Activated CD8-positive, alpha-beta T cell treated with anti-CD3 and anti-CD28 coated beads for 36 hours (primary cell): ENCODE measurements at regions not wholly inside any gene's neighbourhood (a gene's known extent, or its start where the extent isn't known, plus 50 kb on each side); places are given as distances from the start of the nearest gene placed in this dataset.

Experiments
- ATAC-seq: fragments of 200-7000 bp; cut with Tn5 transposase; one replicate; pipeline ENCODE4 v1.10.0; 2021; ENCODE audit warnings: mild to moderate bottlenecking, moderate library complexity
- CTCF ChIA-PET: fragments of 350-600 bp; sonication (Branson Sonifier 250); formaldehyde crosslinking; loops from one replicate; lab custom pipeline; 2021; ENCODE audit warnings: antibody characterized with exemption; lab: Charles Lee
- POLR2A ChIA-PET: fragments of 350-600 bp; sonication (Branson Sonifier 250); formaldehyde crosslinking; loops from one replicate; lab custom pipeline; 2021; ENCODE audit warnings: antibody characterized with exemption; lab: Charles Lee
- DNase-seq: peaks from one replicate; pipeline ENCODE4 v3.0.0-alpha.2; 2020
- H3K27ac Mint-ChIP-seq: one replicate; pipeline ENCODE4 v1.8.0; 2021; ENCODE audit warnings: mild to moderate bottlenecking, mixed read lengths
- H3K27me3 Mint-ChIP-seq: one replicate; pipeline ENCODE4 v1.8.0; 2021; ENCODE audit warnings: mixed read lengths
- H3K36me3 Mint-ChIP-seq: one replicate; pipeline ENCODE4 v1.8.0; 2021; ENCODE audit warnings: low read depth, mixed read lengths
- H3K4me1 Mint-ChIP-seq: one replicate; pipeline ENCODE4 v1.8.0; 2021; ENCODE audit warnings: low read depth, mixed read lengths
- H3K4me3 Mint-ChIP-seq: one replicate; pipeline ENCODE4 v1.8.0; 2021; ENCODE audit warnings: mild to moderate bottlenecking, moderate library complexity, mixed read lengths
- H3K9me3 Mint-ChIP-seq: one replicate; pipeline ENCODE4 v1.8.0; 2021; ENCODE audit warnings: mixed read lengths
- intact Hi-C: fragments of 100-400 bp; cut with micrococcal nuclease; formaldehyde crosslinking; loops from one replicate; pipeline ENCODE4 v1.10.0; 2022
- TF ChIP-seq, protein P1 (sequence below): fragments of 200-600 bp; IDR thresholded peaks from one replicate; pipeline ENCODE4 v1.8.0; 2022; ENCODE audit warnings: antibody characterized with exemption, mild to moderate bottlenecking

DNA sequence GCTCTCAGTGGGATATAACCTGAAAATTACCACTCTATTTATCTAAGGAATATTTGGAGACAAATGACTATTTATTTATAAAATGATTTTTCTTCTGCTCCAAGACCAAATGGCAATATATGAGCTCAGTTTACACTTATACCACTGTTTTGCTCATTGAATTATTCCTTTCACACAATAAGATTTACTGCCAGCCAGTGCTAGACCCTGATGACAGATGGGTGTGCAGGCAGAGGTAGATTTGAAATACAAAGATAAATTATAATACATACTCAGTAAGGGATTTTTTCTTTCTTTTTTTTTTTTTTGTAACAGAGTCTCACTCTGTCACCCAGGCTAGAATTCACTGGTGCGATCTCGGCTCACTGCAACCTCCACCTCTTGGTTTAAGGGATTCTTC lies 980.3 kb downstream of the EPHA3 start:
- ChIA-PET POLR2A (no interaction called here), CTCF (no interaction called here)
- no peak overlapping the region for H3K4me3 Mint-ChIP-seq
- H3K4me1 Mint-ChIP-seq = no peaks in the 10 kb centered on the region
- H3K27ac Mint-ChIP-seq = no peak overlapping the region
- H3K9me3 Mint-ChIP-seq = peaks cover 2% of the 10 kb centered on the region
- TF ChIP-seq, protein P1, sequence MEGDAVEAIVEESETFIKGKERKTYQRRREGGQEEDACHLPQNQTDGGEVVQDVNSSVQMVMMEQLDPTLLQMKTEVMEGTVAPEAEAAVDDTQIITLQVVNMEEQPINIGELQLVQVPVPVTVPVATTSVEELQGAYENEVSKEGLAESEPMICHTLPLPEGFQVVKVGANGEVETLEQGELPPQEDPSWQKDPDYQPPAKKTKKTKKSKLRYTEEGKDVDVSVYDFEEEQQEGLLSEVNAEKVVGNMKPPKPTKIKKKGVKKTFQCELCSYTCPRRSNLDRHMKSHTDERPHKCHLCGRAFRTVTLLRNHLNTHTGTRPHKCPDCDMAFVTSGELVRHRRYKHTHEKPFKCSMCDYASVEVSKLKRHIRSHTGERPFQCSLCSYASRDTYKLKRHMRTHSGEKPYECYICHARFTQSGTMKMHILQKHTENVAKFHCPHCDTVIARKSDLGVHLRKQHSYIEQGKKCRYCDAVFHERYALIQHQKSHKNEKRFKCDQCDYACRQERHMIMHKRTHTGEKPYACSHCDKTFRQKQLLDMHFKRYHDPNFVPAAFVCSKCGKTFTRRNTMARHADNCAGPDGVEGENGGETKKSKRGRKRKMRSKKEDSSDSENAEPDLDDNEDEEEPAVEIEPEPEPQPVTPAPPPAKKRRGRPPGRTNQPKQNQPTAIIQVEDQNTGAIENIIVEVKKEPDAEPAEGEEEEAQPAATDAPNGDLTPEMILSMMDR = no peak
- no peaks in the 10 kb centered on the region for H3K36me3 Mint-ChIP-seq
- intact Hi-C loops = no loop called here
- no peak for DNase-seq
- H3K27me3 Mint-ChIP-seq = no peaks in the 10 kb centered on the region
- no peak for ATAC-seq

DNA sequence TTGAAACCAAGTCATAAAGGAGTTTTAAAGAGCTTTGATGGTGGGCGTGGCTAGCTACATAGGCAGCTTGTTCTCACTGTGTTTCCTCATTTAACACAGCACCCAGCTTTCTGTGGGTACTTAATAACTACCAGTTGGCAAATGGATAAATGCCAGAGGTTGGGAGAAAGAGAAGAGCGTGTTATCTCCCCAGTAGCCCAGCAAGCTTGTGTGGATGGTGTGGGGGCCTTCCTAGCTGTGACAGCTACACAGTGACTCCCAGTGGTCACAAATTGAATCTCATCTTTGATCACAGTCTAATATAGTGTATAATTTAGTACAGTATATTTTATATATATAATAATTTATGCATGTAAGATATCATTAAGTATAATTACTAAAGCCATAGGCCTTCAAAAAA lies 984.1 kb downstream of the EPHA3 start:
- Mint-ChIP-seq H3K36me3 (no peaks in the 10 kb centered on the region), H3K4me1 (no peaks in the 10 kb centered on the region), H3K9me3 (peaks cover 2% of the 10 kb centered on the region), H3K4me3 (no peak overlapping the region), H3K27me3 (no peaks in the 10 kb centered on the region), H3K27ac (no peak overlapping the region)
- ATAC-seq (no peak), DNase-seq (no peak)
- intact Hi-C loops = no loop called here
- ChIA-PET POLR2A (no interaction called here), CTCF (interaction anchor here (0.9 kb wide), 1 partner anchor 167 kb away, joined by 4 read pairs; no protein-coding TSS in a partner anchor)
- TF ChIP-seq, protein P1 = peak; percentile 42

DNA sequence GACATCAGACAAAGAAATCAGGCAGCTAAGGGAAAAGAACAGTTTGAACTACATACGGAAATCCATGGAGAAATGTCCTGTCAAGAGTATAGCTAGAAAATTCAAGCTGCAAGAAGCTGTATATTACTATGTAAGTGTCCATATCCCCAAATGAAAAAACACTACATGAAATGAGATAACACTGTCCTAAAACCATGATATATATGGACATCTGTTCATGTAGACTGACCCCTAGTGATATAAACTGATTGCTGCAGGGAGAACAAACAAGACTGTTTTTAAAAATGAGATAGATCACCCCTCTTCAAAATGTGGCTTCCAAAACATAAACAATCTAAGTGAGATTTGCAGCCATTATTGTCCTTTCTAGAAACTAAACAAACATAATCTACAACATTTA lies 985.6 kb downstream of the EPHA3 start:
- Mint-ChIP-seq H3K27ac (no peak overlapping the region), H3K4me1 (no peaks in the 10 kb centered on the region), H3K9me3 (peaks cover 4% of the 10 kb centered on the region), H3K27me3 (no peaks in the 10 kb centered on the region), H3K4me3 (no peak overlapping the region), H3K36me3 (no peaks in the 10 kb centered on the region)
- ATAC-seq (no peak), DNase-seq (no peak)
- ChIA-PET CTCF (no interaction called here), POLR2A (no interaction called here)
- TF ChIP-seq, protein P1 = peak; percentile 16
- intact Hi-C loops = no loop called here

DNA sequence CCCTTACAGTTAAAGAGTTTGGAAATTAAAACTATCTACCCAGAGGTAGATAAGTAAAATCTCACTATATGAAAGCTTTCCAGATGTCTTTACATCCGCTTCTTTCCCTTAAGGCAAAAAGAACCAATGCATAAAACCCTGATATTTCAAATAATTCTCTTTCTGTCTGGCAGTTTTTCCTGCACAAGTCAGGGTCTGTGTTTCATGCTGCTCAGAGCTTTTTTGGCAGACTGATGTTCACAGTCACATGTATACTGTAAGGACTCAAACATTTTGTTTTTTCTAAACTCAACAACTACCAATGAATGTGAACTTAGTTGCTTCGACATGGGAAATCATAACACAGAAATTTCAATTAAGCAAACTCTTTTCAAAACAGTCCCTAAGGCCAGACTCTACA lies 988.4 kb downstream of the EPHA3 start:
- CTCF ChIA-PET = no interaction called here
- no peak overlapping the region for H3K4me3 Mint-ChIP-seq
- TF ChIP-seq, protein P1 = no peak
- H3K27me3 Mint-ChIP-seq = no peaks in the 10 kb centered on the region
- H3K4me1 Mint-ChIP-seq = no peaks in the 10 kb centered on the region
- POLR2A ChIA-PET = no interaction called here
- H3K36me3 Mint-ChIP-seq = no peaks in the 10 kb centered on the region
- ATAC-seq = no peak
- intact Hi-C loops = no loop called here
- H3K9me3 Mint-ChIP-seq = peaks cover 8% of the 10 kb centered on the region
- H3K27ac Mint-ChIP-seq = no peak overlapping the region
- DNase-seq = no peak

DNA sequence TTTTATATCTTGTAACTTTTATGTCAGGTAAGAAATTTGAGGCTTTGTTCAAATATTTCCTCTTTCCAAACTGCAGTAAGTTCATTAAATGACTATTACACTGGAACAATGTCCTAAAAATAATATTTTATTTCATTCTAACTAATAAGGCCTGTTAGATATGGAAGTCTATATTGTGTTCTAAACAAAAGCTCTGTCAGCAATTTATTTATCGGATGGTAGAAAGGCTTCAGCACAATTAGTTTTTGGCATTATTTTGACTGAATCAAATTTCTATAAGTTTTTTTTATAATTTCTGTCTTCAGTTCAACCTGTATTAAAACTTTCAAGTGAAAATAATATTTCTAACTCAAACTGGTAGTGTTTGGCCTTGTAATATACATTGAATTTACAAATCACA lies 992.1 kb downstream of the EPHA3 start:
- intact Hi-C loops = no loop called here
- H3K9me3 Mint-ChIP-seq = peaks cover 12% of the 10 kb centered on the region
- ATAC-seq (no peak), DNase-seq (no peak)
- no peaks in the 10 kb centered on the region for H3K27me3 Mint-ChIP-seq
- H3K27ac Mint-ChIP-seq = no peak overlapping the region
- POLR2A ChIA-PET = no interaction called here
- no peak overlapping the region for H3K4me3 Mint-ChIP-seq
- H3K4me1 Mint-ChIP-seq = no peaks in the 10 kb centered on the region
- no peaks in the 10 kb centered on the region for H3K36me3 Mint-ChIP-seq
- TF ChIP-seq, protein P1 = no peak
- CTCF ChIA-PET = no interaction called here
